MM.1S (cell line): ENCODE measurements at regions not wholly inside any gene's neighbourhood (a gene's known extent, or its start where the extent isn't known, plus 50 kb on each side); places are given as distances from the start of the nearest gene placed in this dataset.

Experiments
- DNase-seq: peaks from one replicate; pipeline ENCODE4 v3.0.0-alpha.2; 2015
- H2AFZ ChIP-seq: fragments of 300-600 bp; sonication (generic); 2 replicates; pipeline ENCODE4 v1.6.0; 2016; ENCODE audit warnings: antibody characterized with exemption, low read length
- H3F3A ChIP-seq: fragments of 300-600 bp; sonication (generic); 2 replicates; pipeline ENCODE4 v1.6.1; 2016; ENCODE audit warnings: mild to moderate bottlenecking, antibody characterized with exemption, low read length, moderate library complexity, mixed read lengths; ENCODE audit not compliant: insufficient read depth
- H3K27ac ChIP-seq: fragments of 300-600 bp; sonication (generic); 2 replicates; pipeline ENCODE4 v1.5.1; 2016; ENCODE audit warnings: mild to moderate bottlenecking, low read length
- H3K27me3 ChIP-seq: fragments of 300-600 bp; sonication (generic); replicated peaks from 2 replicates; pipeline ENCODE4 v1.6.0; 2016; ENCODE audit warnings: low read length; ENCODE audit not compliant: insufficient read depth
- H3K36me3 ChIP-seq: fragments of 300-600 bp; sonication (generic); replicated peaks from 2 replicates; pipeline ENCODE4 v1.6.1; 2016; ENCODE audit warnings: mild to moderate bottlenecking, low read length, mixed read lengths; ENCODE audit not compliant: insufficient read depth
- H3K4me1 ChIP-seq: fragments of 300-600 bp; sonication (generic); 2 replicates; pipeline ENCODE4 v1.6.1; 2016; ENCODE audit warnings: low read length, mixed read lengths
- H3K4me2 ChIP-seq: fragments of 300-600 bp; sonication (generic); 2 replicates; pipeline ENCODE4 v1.6.0; 2016; ENCODE audit warnings: low read depth, low read length
- H3K4me3 ChIP-seq: fragments of 300-600 bp; sonication (generic); 2 replicates; pipeline ENCODE4 v1.5.1; 2016; ENCODE audit warnings: low read length, mixed read lengths
- H3K79me2 ChIP-seq: fragments of 300-600 bp; sonication (generic); 2 replicates; pipeline ENCODE4 v1.6.1; 2016; ENCODE audit warnings: mixed run types, low read length, mixed read lengths
- H3K9ac ChIP-seq: fragments of 300-600 bp; sonication (generic); 2 replicates; pipeline ENCODE4 v1.6.1; 2016; ENCODE audit warnings: low read length, mixed read lengths
- H3K9me2 ChIP-seq: fragments of 300-600 bp; sonication (generic); replicated peaks from 2 replicates; pipeline ENCODE4 v1.6.1; 2016; ENCODE audit warnings: mild to moderate bottlenecking, low read length, mixed read lengths; ENCODE audit not compliant: insufficient read depth
- H3K9me3 ChIP-seq: fragments of 300-600 bp; sonication (generic); replicated peaks from 2 replicates; pipeline ENCODE4 v1.6.1; 2016; ENCODE audit warnings: mild to moderate bottlenecking, low read length, mixed read lengths; ENCODE audit not compliant: insufficient read depth
- H4K20me1 ChIP-seq: fragments of 300-600 bp; sonication (generic); 2 replicates; pipeline ENCODE4 v1.6.1; 2016; ENCODE audit warnings: mild to moderate bottlenecking, low read length, moderate library complexity, mixed read lengths; ENCODE audit not compliant: insufficient read depth
- EZH2 ChIP-seq: fragments of 300-600 bp; sonication (generic); optimal IDR thresholded peaks from 2 replicates; pipeline ENCODE3; 2017; ENCODE audit warnings: low read depth, mild to moderate bottlenecking, antibody characterized with exemption, low read length, mixed read lengths
- EZH2phosphoT487 ChIP-seq: fragments of 300-600 bp; sonication (generic); IDR thresholded peaks from 2 replicates; pipeline ENCODE4 v1.6.1; 2018; ENCODE audit warnings: antibody characterized with exemption, low read length
- TF ChIP-seq, protein P1 (sequence below): fragments of 300-600 bp; sonication (generic); IDR thresholded peaks from 2 replicates; pipeline ENCODE4 v1.5.1; 2016; ENCODE audit warnings: antibody characterized with exemption, low read length, mixed read lengths

DNA sequence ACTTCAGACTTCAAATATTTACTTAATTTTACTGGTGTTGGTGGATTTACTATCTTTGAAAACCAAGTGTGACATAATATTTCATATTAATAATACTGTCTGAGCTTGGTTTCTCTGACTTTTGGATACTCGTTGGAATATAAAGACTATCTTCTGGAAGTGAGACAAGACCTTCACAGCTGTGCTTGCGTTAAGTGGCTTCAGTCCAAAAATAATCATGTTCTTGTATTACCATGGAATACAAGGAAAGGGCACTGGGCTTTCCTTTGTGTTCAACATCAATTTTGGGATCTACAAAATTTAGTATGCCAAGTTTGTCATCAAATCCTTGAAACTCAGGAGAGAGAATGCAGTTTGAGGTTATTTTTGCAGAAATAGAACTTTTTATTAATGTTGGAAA, 712.4 kb upstream of the LCORL start:
- H3K79me2 ChIP-seq: no peaks in the 10 kb centered on the region
- no peaks in the 10 kb centered on the region for H3K4me1 ChIP-seq
- no peak overlapping the region for H3K4me2 ChIP-seq
- H3K4me3 ChIP-seq: no peak overlapping the region
- no peak overlapping the region for H2AFZ ChIP-seq
- DNase-seq: no peak
- H3F3A ChIP-seq: no peaks in the 10 kb centered on the region
- H3K36me3 ChIP-seq: no peaks in the 10 kb centered on the region
- H3K9ac ChIP-seq: no peak overlapping the region
- no peaks in the 10 kb centered on the region for H3K27me3 ChIP-seq
- H4K20me1 ChIP-seq: no peaks in the 10 kb centered on the region
- H3K9me2 ChIP-seq: no peaks in the 10 kb centered on the region
- no peak for TF ChIP-seq EZH2
- TF ChIP-seq EZH2phosphoT487: no peak
- TF ChIP-seq, protein P1, sequence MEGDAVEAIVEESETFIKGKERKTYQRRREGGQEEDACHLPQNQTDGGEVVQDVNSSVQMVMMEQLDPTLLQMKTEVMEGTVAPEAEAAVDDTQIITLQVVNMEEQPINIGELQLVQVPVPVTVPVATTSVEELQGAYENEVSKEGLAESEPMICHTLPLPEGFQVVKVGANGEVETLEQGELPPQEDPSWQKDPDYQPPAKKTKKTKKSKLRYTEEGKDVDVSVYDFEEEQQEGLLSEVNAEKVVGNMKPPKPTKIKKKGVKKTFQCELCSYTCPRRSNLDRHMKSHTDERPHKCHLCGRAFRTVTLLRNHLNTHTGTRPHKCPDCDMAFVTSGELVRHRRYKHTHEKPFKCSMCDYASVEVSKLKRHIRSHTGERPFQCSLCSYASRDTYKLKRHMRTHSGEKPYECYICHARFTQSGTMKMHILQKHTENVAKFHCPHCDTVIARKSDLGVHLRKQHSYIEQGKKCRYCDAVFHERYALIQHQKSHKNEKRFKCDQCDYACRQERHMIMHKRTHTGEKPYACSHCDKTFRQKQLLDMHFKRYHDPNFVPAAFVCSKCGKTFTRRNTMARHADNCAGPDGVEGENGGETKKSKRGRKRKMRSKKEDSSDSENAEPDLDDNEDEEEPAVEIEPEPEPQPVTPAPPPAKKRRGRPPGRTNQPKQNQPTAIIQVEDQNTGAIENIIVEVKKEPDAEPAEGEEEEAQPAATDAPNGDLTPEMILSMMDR: no peak
- H3K9me3 ChIP-seq: no peaks in the 10 kb centered on the region
- no peak overlapping the region for H3K27ac ChIP-seq

- Histone ChIP-seq H2AFZ (no peak overlapping the region), H3K9me3 (no peaks in the 10 kb centered on the region), H3K4me3 (no peak overlapping the region), H3K79me2 (no peaks in the 10 kb centered on the region), H4K20me1 (no peaks in the 10 kb centered on the region), H3K27me3 (no peaks in the 10 kb centered on the region), H3K4me2 (no peak overlapping the region), H3K27ac (no peak overlapping the region), H3K9ac (no peak overlapping the region), H3K4me1 (no peaks in the 10 kb centered on the region), H3K9me2 (no peaks in the 10 kb centered on the region), H3F3A (no peaks in the 10 kb centered on the region), H3K36me3 (no peaks in the 10 kb centered on the region)
- no peak for DNase-seq
- TF ChIP-seq, protein P1: no peak
- no peak for TF ChIP-seq EZH2
- no peak for TF ChIP-seq EZH2phosphoT487
Observed at GRCh38 chr4:18722748-18723191, 701.2 kb upstream of the LCORL start.

GRCh38 chr4:18698119-18698883, 676.7 kb upstream of the LCORL start:
- Histone ChIP-seq H2AFZ (peak overlapping the region; percentile 63), H3K9ac (peak overlapping the region; percentile 63), H3K27ac (peak overlapping the region; percentile 85), H4K20me1 (no peaks in the 10 kb centered on the region), H3K4me2 (peak overlapping the region; percentile 70), H3K27me3 (no peaks in the 10 kb centered on the region), H3K79me2 (no peaks in the 10 kb centered on the region), H3K4me1 (peaks cover 27% of the 10 kb centered on the region), H3F3A (peaks cover 26% of the 10 kb centered on the region), H3K9me3 (no peaks in the 10 kb centered on the region), H3K9me2 (no peaks in the 10 kb centered on the region), H3K36me3 (no peaks in the 10 kb centered on the region), H3K4me3 (peak overlapping the region; percentile 57)
- DNase-seq: peak; percentile 66
- no peak for TF ChIP-seq EZH2phosphoT487
- TF ChIP-seq, protein P1: no peak
- TF ChIP-seq EZH2: no peak
